T follicular helper cell (primary cell): ENCODE measurements at regions not wholly inside any gene's neighbourhood (a gene's known extent, or its start where the extent isn't known, plus 50 kb on each side); places are given as distances from the start of the nearest gene placed in this dataset.

ENCODE experiments used
- DNase-seq: peaks from one replicate; pipeline ENCODE4 v3.0.0-alpha.2; 2020; ENCODE audit warnings: low read depth

DNA sequence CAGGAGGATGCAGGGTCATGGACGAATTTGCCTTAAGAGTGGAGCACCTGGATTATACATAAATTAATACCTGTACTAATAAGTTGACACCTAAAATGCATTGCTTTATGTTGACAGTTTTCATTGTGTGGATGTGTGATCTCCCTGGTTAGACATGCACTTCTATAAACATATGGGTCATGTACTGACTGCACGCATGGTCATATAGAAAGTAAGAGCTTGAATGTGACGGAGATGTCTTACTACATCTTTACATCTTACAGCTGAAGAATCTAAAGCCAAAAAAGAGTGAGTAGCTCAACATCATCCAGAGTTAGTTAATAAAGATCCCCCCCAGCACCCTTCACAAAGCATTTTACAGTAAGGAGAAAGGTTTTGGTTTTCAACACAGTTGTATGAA lies 408.4 kb upstream of the JARID2 start:
- no peak for DNase-seq

DNA sequence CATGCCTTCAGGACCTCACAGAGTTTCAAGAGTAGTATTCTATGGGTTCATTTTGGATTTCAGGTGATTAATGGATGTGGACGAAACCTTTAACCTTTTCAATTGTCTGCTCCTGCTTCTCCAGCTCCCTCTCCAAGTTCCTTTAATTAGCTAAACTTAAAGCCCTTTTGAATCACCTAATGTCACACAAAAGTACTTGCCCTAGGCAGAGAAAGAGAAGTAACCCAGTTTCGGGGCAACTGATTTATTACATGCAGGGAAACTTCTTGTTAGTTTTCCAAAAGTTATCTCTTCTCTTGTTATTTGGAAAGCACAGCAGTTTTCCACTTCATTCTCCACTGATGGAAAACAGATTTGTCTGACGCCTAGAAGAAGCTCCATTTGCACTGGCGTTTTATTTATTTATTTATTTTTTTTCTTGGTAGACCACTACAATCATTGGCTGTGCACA lies 407.7 kb upstream of the JARID2 start:
- DNase-seq, result no peak

DNA sequence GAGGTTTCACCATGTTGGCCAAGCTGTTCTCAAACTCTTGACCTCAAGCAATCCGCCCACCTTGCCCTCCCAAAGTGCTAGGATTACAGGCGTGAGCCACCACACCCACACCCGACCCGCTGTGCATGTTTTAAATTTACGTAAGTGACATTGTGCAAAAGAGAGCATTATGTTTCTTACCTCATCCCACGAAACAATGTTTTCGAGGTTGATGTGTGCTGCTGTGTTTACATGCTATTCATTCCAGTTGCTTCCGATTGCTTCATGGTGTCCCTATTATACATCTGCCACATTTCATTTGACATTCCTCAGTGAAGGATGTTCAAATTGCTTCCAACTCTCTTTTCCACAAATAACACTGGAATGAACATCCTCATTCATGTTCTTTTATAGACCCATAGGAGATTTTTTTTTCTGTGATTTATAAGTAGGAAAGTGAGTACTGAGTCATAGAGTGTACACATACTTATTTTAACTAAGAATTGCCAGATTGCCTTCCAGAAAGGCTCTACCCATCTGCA lies 403.9 kb upstream of the JARID2 start:
- DNase-seq, result no peak

GRCh38 chr6:14844411-14844810 lies 401.5 kb upstream of the JARID2 start:
- no peak for DNase-seq

GRCh38 chr6:14848019-14848418 lies 397.9 kb upstream of the JARID2 start:
- no peak for DNase-seq

DNA sequence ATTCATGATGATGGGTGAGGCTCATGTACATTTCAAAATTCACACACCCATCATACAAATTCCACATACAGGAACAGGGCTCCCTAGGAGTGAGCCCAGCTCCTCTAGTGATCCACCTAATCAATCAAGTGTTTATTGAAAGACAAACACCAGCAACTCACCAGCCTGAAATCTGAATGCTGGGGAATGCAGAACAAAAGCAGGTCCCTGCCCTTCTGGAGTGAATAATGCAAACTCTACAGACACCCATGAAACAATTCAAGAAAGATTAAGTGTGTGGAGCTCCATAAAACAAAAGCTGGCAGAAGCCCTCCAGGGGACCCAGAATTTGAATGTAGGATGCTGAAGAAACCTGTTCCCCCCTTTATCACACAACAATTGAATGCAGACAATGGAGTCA lies 396.7 kb upstream of the JARID2 start:
- no peak for DNase-seq

DNA sequence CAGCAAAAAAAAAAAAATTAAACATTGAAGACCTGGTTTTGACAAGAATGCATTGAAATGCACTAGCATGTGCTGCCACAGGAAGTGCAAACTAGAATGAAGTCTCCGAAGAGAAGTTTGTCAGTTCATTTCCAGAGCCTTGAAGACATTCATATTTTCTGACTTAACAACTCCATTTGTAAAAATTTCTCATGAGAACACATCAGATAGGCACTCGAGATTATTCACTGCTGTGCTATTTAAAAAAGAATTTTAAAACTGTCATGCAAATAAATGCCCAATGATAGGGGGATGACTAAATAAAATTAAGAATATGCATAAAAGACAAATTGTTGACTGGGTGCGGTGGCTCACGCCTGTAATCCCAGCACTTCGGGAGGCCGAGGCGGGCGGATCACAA lies 394.6 kb upstream of the JARID2 start:
- DNase-seq, result no peak

DNA sequence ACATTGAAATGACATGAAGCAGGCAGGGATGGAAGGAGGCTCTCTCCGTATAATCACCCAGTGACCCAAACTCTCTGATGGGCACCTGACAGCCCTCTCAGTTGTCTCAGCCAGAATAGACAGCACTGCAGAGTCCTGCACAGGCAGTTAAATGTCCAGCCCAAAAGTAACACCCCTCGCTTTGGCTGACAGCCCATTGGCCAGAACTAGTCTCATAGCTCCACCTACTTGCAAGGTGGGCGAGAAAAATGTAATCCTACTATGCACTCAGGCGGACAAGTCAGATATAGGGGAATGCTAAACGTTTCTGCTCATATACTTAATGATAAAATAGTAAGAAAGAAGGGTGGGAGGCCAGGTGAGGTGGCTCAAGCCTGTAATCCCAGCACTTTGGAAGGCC lies 393.5 kb upstream of the JARID2 start:
- DNase-seq, result no peak

GRCh38 chr6:14856177-14856576 lies 389.7 kb upstream of the JARID2 start:
- DNase-seq, result no peak

DNA sequence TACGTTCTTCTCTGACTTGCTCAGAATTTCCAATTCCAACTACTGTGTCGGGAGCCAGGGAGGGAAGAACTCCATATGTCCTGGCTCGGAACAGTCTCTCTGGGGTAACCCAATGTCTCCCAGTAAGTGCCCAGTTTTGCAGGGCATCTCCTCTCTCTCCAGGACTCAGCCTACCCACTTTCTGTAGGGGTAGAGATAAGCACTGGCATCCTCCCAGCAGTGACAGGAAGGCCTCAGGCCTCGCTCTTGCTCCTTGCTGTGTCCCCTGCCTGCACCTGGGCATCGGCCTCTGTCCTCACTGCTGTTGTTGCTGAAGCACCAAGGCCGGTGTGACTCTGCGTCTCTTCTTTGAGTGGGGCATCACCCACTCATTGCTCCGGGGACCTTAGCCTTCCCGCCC lies 388.9 kb upstream of the JARID2 start:
- DNase-seq, result no peak

DNA sequence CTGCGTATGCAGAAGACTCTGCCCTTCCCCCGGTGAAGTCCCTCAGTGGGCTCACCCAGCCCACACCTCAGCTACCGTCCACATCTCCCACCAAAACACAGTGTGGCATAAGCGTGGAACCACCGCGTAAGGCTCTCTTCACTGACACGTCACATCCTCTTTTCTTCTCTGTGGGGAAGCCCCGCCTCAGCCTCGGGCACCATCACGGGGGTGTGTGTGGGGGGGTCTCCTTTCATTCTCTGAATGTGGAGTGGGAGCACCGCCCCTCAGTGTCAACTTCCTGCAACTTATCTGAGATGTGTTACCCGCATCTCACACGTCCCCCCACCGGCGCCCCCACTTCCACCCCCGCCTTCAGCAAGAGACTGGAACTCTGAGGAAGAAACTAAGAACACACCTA lies 388.4 kb upstream of the JARID2 start:
- peak; percentile 56 for DNase-seq

- no peak for DNase-seq
These were observed 387.1 kb upstream of the JARID2 start for GRCh38 chr6:14858808-14859207.

DNA sequence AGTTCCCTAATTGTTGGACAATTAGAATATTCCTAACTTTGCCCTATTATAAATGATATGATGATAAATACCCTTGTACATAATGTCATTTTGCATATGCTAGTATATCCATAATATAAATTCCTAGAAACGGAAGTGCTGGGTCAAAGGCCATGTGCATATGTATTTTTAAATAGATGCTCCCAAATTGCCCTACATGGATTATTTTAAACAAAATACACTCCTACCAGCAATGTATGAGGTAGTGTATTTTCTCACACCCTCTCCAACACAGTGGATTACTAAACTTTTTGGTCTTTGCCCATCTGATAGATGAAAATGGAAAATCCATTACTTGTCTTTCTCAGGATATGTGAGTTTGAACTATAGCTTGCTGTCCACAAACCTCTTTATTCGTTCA lies 385.1 kb upstream of the JARID2 start:
- DNase-seq, result no peak

- DNase-seq, result no peak
These were observed 384.4 kb upstream of the JARID2 start for GRCh38 chr6:14861491-14861943.

DNA sequence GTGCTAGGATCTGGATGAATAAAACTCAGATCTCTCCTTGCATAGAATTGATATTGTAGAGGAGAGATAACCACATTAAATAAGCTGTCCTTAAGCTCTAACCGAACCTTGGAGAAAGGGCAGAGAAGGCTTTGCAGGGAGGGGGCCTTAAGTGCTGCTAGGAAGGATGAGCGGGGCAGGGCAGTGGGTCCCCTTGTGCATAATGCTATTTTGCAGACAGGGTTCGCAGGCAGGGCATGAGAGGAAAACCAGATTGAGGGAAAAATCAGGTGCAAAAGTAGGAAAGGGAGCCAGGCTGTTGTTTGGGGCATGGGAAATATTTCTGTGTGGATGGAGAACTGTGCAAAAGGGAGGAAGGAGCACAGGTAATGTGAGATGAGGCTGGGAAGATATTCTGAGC lies 383.0 kb upstream of the JARID2 start:
- no peak for DNase-seq

DNA sequence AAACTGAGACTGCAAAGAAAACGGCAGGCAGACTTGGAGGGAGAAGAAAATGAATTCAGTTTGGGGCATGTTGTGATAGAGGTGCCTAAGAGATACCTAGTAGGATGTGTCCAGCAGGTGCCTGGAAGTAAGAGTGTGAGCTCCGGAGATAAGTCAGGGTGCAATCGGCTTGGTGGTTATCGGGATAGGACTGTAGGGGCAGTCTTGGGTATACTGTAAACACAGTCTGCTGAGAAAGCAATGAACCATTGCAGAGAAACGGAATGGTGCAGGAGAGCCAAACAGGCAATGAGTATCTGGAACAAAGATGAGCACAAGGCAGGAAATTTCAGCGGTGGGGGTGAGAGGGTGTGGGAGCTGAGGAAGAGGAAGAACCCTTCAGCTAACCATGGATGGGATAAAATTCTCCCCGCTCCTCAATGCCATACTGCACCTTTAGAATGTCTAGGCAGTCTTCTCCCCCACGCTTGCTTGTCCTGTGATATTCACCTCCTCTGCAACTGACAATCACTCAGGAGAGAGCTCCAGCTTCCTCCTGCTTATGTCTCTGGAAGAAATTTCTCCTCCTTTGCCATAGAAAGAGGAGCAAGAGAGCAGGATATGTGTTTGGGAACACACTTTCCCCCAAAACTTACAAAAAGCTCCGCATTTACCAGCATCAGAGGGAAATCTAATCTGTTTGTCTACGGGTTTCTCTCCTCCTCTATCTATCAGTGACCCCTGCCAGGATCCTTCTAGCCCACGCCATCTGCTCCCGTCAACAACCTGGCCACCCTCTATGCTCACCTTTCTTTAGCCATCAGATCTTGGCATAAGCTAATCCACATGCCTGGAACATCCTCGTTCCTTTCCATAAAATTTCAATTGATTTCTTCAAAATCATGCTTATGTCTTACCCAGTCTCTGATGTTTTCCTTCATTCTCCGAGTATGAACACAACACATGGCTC lies 381.7 kb upstream of the JARID2 start:
- no peak for DNase-seq

- DNase-seq, result no peak
These were observed 380.3 kb upstream of the JARID2 start for GRCh38 chr6:14865531-14866100.

- no peak for DNase-seq
These were observed 378.1 kb upstream of the JARID2 start for GRCh38 chr6:14867802-14868201.

- no peak for DNase-seq
These were observed 374.6 kb upstream of the JARID2 start for GRCh38 chr6:14871221-14871620.

DNA sequence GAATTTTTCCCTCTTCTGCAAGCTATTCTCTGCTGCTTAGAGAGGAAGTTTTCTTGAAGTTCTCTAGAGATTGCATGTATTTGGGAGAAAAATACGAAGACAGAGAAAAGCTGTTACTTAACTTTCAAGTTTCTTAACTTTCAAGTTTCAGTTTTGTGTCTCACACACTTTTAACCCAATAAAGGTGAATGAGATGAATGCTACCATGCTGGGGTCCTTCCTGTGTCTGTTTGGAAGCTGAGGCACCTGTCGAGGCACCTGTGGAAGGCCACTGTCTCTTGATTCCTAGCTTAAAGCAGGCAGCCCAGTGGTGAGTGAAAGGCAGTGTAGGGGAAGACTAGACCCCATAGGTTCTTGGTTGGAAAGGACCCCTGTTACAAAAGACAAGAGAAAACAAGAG lies 372.8 kb upstream of the JARID2 start:
- no peak for DNase-seq

- DNase-seq, result no peak
These were observed 372.0 kb upstream of the JARID2 start for GRCh38 chr6:14873781-14874441.

- DNase-seq, result no peak
These were observed 370.8 kb upstream of the JARID2 start for GRCh38 chr6:14874975-14875480.
